Chondrocyte (in vitro differentiated cells): ENCODE measurements at regions not wholly inside any gene's neighbourhood (a gene's known extent, or its start where the extent isn't known, plus 50 kb on each side); places are given as distances from the start of the nearest gene placed in this dataset.

Source experiments
- DNase-seq: peaks from one replicate; pipeline ENCODE4 v3.0.0; 2021; ENCODE audit warnings: mixed read lengths, low spot score
- H3K27ac Mint-ChIP-seq: one replicate; pipeline ENCODE4 v1.8.0; 2021; ENCODE audit warnings: mild to moderate bottlenecking, moderate library complexity, mixed read lengths; ENCODE audit not compliant: unreplicated experiment
- H3K27me3 Mint-ChIP-seq: 2 replicates; pipeline ENCODE4 v1.8.0; 2021; ENCODE audit warnings: low read depth, mixed read lengths
- H3K36me3 Mint-ChIP-seq: 2 replicates; pipeline ENCODE4 v1.8.0; 2021; ENCODE audit warnings: low read depth, mixed read lengths
- H3K4me1 Mint-ChIP-seq: 2 replicates; pipeline ENCODE4 v1.8.0; 2021; ENCODE audit warnings: low read depth, mild to moderate bottlenecking, mixed read lengths
- H3K4me3 Mint-ChIP-seq: one replicate; pipeline ENCODE4 v1.8.0; 2021; ENCODE audit warnings: mild to moderate bottlenecking, moderate library complexity, mixed read lengths; ENCODE audit not compliant: unreplicated experiment
- H3K9me3 Mint-ChIP-seq: 2 replicates; pipeline ENCODE4 v1.8.0; 2021; ENCODE audit warnings: low read depth, mixed read lengths
- CTCF ChIP-seq: fragments of 200-600 bp; sonication (generic); IDR thresholded peaks from 2 replicates; pipeline ENCODE4 v1.5.0; 2021; ENCODE audit warnings: antibody characterized with exemption, mild to moderate bottlenecking, moderate library complexity

- H3K27ac Mint-ChIP-seq, result no peak overlapping the region
- no peak overlapping the region for H3K4me3 Mint-ChIP-seq
- H3K27me3 Mint-ChIP-seq, result peaks cover 3% of the 10 kb centered on the region
- no peak for DNase-seq
- H3K4me1 Mint-ChIP-seq, result peaks cover 4% of the 10 kb centered on the region
- TF ChIP-seq CTCF, result no peak
- peaks cover 16% of the 10 kb centered on the region for H3K9me3 Mint-ChIP-seq
- peaks cover 12% of the 10 kb centered on the region for H3K36me3 Mint-ChIP-seq
These were observed 57.8 kb upstream of the LIFR start for GRCh38 chr5:38613992-38614836.

- peaks cover 12% of the 10 kb centered on the region for H3K36me3 Mint-ChIP-seq
- H3K9me3 Mint-ChIP-seq, result peaks cover 17% of the 10 kb centered on the region
- H3K27ac Mint-ChIP-seq, result no peak overlapping the region
- peaks cover 3% of the 10 kb centered on the region for H3K27me3 Mint-ChIP-seq
- no peak for DNase-seq
- no peak overlapping the region for H3K4me3 Mint-ChIP-seq
- TF ChIP-seq CTCF, result no peak
- peaks cover 4% of the 10 kb centered on the region for H3K4me1 Mint-ChIP-seq
These were observed 58.6 kb upstream of the LIFR start for GRCh38 chr5:38615042-38615441.

GRCh38 chr5:38615981-38616451 lies 59.6 kb upstream of the LIFR start:
- Mint-ChIP-seq H3K36me3 (peaks cover 12% of the 10 kb centered on the region), H3K27me3 (peaks cover 3% of the 10 kb centered on the region), H3K27ac (no peak overlapping the region), H3K9me3 (peaks cover 22% of the 10 kb centered on the region), H3K4me1 (peaks cover 4% of the 10 kb centered on the region), H3K4me3 (no peak overlapping the region)
- no peak for TF ChIP-seq CTCF
- no peak for DNase-seq

GRCh38 chr5:38618154-38618553 lies 61.7 kb upstream of the LIFR start:
- peaks cover 12% of the 10 kb centered on the region for H3K36me3 Mint-ChIP-seq
- peaks cover 3% of the 10 kb centered on the region for H3K27me3 Mint-ChIP-seq
- H3K9me3 Mint-ChIP-seq, result peaks cover 22% of the 10 kb centered on the region
- H3K4me1 Mint-ChIP-seq, result peaks cover 7% of the 10 kb centered on the region
- no peak overlapping the region for H3K4me3 Mint-ChIP-seq
- DNase-seq, result no peak
- no peak for TF ChIP-seq CTCF
- H3K27ac Mint-ChIP-seq, result no peak overlapping the region

GRCh38 chr5:38621331-38621730 lies 64.9 kb upstream of the LIFR start:
- TF ChIP-seq CTCF, result no peak
- DNase-seq, result no peak
- Mint-ChIP-seq H3K27ac (no peak overlapping the region), H3K9me3 (peaks cover 22% of the 10 kb centered on the region), H3K4me3 (no peak overlapping the region), H3K36me3 (peaks cover 12% of the 10 kb centered on the region), H3K4me1 (peaks cover 3% of the 10 kb centered on the region), H3K27me3 (no peaks in the 10 kb centered on the region)
